ENCODE measurements at regions not wholly inside any gene's neighbourhood (a gene's known extent, or its start where the extent isn't known, plus 50 kb on each side); places are given as distances from the start of the nearest gene placed in this dataset.

- DNase-seq, result no peak
These were observed 398.1 kb downstream of the GABRB3 start for GRCh38 chr15:26374806-26375205.

GRCh38 chr15:26372706-26373105 lies 400.2 kb downstream of the GABRB3 start:
- DNase-seq, result no peak

DNA sequence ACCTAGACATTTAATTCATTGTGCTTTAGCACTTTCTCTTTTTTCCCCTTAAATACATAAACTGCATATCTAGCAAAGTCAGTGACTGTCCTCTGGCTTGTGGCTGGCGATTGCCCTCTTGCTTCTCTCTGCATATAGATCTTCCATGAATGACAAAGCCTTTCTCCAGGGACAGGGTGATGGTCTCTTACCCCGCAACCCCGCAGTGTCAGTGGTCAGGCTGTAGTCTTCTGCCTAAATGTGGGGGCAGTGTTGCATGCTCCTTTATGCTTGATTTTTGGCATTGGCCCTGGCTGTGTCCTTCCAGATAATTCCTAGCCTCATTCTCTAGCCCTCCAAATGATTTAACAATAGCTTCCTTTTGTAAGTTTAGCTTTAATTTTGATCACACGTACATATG lies 407.8 kb downstream of the GABRB3 start:
- no peak for DNase-seq

DNA sequence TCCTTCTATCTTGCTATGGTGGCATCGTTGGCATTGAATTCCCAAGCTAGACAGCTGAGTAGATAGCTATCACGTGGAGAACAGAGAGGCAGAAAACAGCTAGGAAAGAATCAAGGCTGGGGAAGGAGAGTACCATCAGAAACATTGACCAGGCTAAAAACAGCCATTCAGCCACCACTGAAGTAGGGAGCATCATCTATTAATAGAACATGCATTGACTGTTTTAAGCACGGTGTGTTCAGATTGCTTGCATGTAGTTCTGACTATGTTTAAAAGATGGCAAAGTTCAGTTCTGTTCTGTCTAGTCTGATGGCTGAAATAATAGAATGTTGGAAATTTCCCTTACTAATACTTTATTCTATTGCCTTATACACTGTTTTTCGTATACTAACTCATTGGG lies 413.0 kb downstream of the GABRB3 start:
- DNase-seq, result no peak

DNA sequence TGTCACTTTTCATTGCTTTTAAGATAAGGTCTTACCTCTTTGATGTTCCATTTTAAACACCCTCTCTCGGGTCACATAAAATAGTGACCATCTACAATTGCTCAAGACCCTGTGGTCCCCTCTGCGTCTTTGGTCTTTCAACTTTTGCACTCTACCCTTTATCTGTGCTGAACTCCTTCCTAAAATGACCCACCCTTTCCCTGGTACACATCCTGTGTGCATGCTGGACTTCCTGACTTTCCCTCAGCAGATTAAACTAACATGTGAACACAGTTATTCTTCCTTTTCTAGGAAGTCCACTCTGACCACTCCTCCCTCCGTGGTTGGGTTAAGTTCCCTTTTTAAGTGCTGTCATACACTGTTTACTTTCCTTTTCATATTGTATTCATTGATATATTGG lies 414.2 kb downstream of the GABRB3 start:
- no peak for DNase-seq

GRCh38 chr15:26357653-26358052 lies 415.2 kb downstream of the GABRB3 start:
- no peak for DNase-seq

DNA sequence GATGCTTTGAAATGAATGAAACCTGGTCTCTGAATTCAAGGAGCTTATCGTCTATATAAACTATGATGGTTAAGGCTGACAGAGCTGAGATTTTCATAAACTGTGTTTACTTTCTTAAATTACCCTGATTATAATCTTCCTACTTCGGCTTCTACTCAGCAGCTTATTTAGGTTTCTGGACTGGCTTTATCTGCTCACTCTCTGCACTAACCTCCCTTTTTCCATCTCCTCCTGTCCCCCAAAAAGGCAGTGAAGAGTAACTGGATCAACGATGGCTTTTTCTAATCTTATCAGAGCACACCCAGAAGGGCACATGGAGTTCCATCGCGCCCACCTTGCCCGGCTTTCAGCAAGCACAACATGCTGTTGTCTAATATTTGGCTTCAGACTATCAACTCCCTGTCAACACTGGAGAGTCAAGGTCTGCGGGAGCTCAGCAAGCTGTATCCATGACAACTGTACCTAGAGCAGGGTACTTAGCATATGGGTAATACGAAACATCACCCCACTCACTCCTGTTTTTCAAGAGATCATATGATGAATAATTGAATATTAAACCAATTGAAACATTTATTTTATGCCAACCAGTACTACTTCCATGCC lies 417.3 kb downstream of the GABRB3 start:
- no peak for DNase-seq

- no peak for DNase-seq
These were observed 420.0 kb downstream of the GABRB3 start for GRCh38 chr15:26352909-26353308.

DNA sequence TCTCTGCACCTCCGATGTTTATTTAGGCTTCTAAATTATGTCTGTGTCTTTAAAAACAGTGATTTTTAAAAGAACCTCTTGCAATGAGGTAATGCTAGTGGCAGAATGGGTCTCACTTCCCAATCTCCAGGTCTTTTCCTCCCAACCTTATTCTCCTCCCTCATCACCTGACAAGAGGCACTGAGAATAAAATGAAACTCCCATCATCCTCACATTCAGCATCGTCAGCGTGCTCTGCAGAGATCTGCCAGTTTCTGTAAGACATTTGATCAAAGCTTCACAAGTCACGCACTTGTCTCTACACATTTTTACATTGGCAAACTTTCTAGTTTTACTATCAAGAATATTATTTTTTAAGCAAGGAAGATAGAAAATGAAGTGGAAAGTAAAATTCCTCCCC lies 420.5 kb downstream of the GABRB3 start:
- DNase-seq, result no peak

DNA sequence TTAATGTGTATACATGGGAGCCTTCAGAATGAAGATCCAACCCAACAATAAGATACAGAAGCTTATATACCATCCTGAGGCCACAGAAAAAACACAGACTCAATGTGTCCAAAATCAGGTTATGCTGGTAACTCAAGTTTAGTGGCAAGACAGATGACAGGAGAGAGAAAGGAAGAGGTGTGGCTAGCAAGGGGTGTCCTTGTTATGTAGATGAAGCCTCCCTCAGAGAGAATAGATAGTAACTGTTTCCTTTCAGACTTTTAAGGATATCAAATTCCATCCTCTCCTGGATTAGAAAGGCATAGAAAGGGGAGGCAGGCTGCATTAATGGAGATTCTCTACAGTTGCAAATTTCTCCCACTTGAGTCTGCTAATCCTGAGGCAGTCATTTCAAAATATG lies 447.4 kb downstream of the GABRB3 start:
- DNase-seq, result no peak

DNA sequence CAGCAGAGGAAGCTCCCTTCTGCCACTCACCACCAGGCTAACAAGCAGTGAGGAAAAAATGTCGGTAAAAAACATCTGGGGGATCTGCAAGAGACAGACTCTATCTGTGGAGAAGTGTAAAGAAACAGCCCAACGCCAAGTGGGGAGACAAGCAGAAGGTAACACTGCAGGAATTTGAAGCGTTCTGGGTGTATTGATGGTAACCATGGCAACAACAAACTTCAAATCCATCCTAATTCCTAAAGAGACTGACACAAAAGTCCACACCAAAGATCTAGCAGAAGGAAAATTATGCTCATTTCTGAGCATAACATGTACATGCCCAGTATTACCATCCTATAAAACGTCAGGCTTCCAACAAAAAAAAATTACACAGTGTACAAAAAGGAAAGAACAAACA lies 449.3 kb downstream of the GABRB3 start:
- no peak for DNase-seq

- DNase-seq, result no peak
These were observed 454.2 kb downstream of the GABRB3 start for GRCh38 chr15:26318689-26319088.

- DNase-seq, result no peak
These were observed 451.4 kb upstream of the ATP10A start for GRCh38 chr15:26314577-26314976.

GRCh38 chr15:26311710-26312236 lies 448.6 kb upstream of the ATP10A start:
- no peak for DNase-seq

DNA sequence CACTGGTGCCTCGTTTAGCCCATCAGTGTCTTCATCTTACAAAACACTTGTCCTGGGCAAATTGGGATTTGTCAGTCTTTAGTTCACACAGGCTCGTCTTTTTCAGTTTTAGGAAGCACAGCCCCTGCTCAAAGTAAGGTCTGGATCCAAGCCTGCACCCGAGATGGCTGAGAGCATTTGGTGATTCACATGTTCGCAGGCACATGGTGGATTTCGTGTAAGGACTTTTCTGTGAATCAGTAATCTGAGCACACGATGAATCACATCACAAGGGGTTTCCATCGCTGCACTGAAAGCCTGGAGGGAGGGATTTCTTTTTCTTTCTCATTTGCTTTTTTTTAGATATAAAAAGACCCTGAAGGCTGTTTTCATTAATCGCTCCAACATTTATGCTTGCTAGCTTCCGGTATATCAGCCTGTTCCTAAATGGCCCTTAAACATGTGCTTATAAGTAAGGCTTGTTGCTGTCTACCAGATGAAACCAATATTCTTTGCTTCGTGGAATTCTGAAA lies 435.6 kb upstream of the ATP10A start:
- DNase-seq, result no peak

DNA sequence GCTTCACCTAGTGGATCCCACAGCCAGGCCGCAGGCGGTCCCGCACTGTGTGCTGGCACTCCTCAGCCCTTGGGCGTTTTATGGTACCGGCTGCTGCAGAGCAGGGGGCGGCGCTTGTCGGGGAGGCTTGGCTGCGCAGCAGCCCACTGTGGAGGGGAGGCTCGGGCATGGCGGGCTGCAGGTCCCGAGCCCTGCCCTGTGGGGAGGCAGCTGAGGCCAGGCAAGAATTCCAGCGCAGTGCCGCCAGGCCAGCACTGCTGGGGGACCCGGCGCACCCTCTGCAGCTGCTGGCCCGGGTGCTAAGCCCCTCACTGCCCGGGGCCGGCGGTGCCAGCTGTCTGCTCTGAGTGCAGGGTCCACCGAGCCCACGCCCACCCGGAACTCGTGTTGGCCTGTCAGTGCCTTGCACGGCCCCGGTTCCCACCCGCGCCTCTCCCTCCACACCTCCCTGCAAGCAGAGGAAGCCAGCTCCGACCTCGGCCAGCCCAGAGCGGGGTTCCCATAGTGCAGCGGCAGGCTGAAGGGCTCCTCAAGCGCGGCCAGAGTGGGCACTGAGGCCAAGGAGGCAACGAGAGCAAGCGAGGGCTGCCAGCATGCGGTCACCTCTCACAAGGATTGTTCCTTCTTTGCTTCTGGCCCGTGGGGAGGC lies 435.0 kb upstream of the ATP10A start:
- no peak for DNase-seq

GRCh38 chr15:26295336-26296085 lies 432.4 kb upstream of the ATP10A start:
- DNase-seq, result no peak

DNA sequence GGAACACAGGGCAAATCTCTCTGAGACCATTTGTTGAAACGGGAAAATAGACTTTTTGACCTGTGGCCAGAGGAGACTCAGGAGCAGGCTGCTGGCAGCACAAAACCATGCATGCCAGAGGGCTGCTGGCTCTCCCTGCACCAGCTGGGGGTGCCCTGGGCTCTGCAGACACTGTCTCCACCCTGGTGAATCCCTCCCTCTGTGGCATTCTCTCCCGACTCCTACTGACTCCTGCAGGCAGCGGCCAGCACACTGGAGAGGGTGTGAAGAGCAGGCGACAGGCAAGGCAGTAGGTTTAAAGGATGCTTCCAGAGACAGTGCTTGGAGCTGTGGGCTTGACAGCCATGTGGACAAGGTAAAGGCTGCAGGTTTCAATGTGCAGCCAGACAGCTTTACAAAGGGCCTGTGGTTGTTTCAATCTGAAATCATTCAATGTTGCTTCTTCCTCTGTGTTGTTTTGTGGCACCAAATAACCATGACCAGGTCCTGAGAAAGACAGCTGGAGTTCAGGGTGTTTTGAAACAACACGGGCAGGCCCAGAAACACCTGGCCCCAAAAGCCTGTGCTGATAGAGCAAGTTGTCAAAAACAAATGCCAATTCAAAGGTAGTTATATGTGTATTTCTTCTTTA lies 431.0 kb upstream of the ATP10A start:
- DNase-seq, result no peak

DNA sequence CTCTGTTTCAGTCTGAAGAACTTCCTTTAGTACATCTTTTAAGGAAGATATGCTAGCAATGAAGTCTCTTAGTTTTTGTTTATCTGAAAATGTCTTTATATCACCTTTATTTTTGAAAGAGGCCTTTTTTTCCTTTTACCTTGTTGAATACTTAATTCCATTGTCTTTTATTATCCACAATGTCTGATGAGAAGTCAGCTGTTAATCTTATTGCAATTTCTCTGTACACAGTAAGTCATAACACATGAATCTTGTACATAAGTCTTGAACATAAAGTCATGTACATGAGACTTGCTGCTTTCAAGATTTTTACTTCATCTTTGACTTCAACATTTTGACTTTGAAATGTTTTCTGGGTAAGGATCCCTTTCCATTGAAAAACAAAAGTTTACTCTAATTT lies 424.3 kb upstream of the ATP10A start:
- no peak for DNase-seq

GRCh38 chr15:26280281-26280680 lies 417.2 kb upstream of the ATP10A start:
- no peak for DNase-seq

- DNase-seq, result no peak
These were observed 398.8 kb upstream of the ATP10A start for GRCh38 chr15:26261966-26262365.

DNA sequence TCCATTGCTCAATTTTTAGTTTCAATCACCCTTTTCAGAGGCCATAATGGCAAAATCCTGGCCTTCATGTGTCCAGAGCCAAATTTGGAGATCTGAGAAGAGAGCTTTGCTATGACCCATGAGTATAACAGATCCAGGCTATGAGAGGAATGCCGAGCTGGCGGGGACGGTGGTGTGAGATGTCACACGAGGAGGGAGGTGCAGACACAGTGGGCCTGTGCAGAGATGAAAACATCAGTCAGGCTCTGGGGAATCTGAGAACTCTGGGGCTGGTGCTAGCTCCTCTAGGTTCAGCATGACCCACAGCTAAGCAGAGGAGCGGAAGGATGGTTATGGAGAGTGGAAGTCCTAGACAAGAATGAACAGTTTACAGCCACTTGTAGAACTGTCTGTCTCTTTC lies 398.3 kb upstream of the ATP10A start:
- no peak for DNase-seq

- no peak for DNase-seq
These were observed 397.5 kb upstream of the ATP10A start for GRCh38 chr15:26260517-26261133.

Measured in NCI-H226 (cell line).